ENCODE measurements at regions not wholly inside any gene's neighbourhood (a gene's known extent, or its start where the extent isn't known, plus 50 kb on each side); places are given as distances from the start of the nearest gene placed in this dataset.

- intact Hi-C loops (cut with DNase I; ENCODE audit: low total_unique reads), result no loop called here
- DNase-seq, result no peak
- 57 to 69% methylated on average over 2 of the region's 2 CpGs for WGBS, 2 donors
- H3K27ac ChIP-seq, result no peak overlapping the region
- H3K27me3 ChIP-seq, result no peaks in the 10 kb centered on the region
- no peaks in the 10 kb centered on the region for H3K4me1 ChIP-seq
- no peak for TF ChIP-seq CTCF (IDR thresholded peaks at IDR 0.05)
- no peak for TF ChIP-seq POLR2A (IDR thresholded peaks at IDR 0.05)
- H3K4me3 ChIP-seq, result no peak overlapping the region
- no peaks in the 10 kb centered on the region for H3K9me3 ChIP-seq
- no peaks in the 10 kb centered on the region for H3K36me3 ChIP-seq (ENCODE audit: low read depth, missing control alignments)
These were observed 405.3 kb downstream of the PCDH7 start for GRCh38 chr4:31125496-31125895.

DNA sequence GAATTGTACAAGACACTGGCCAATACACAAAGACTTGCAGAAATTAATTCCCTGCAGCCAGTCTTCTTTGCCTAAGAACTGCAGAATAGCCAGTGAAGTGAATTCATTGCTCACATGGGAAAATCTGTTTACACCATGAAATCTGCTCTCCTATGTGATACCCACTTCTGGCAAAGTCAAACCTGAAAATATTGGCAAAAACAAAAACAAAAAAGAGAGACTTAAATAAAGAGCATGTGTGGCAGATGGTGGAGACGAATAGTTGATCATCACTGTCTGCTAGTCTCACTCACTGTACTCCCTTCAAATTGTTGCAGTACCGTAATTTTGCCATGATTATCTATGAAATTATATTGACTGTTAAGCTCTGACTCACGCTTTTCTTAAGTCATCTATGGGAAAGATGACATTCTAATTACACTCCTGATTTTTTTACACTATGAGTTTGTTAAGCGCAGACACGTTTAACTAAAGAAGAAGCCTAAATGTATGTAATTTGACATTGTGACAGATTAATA lies 406.8 kb downstream of the PCDH7 start:
- 90 to 93% methylated on average over 5 of the region's 5 CpGs for WGBS, 2 donors
- no peaks in the 10 kb centered on the region for H3K36me3 ChIP-seq (ENCODE audit: low read depth, missing control alignments)

DNA sequence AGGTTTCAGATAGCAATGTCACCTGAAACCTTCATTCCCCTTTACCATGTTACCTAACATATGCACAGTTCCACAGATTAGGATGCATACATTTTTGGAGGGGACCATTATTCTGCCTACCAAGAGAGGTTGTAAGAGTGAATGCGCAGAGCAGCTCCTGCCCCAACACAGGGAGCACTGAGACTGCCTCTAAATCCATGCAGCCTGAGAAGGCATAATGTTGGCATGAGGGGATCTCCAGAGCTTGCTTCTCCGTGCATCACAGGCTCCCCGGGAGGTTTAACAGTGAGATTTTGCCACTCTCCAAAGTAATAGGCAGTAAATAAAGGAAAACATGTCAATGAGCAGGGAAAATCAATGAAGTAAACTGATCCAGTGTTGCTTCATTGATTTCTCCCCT lies 410.8 kb downstream of the PCDH7 start:
- H3K27ac ChIP-seq, result no peak overlapping the region
- intact Hi-C loops (cut with DNase I; ENCODE audit: low total_unique reads), result no loop called here
- H3K4me1 ChIP-seq, result no peaks in the 10 kb centered on the region
- H3K9me3 ChIP-seq, result no peaks in the 10 kb centered on the region
- TF ChIP-seq POLR2A (IDR thresholded peaks at IDR 0.05), result no peak
- TF ChIP-seq CTCF (IDR thresholded peaks at IDR 0.05), result no peak
- DNase-seq, result no peak
- 77 to 91% methylated on average over 3 of the region's 3 CpGs for WGBS, 2 donors
- H3K4me3 ChIP-seq, result no peak overlapping the region
- no peaks in the 10 kb centered on the region for H3K36me3 ChIP-seq (ENCODE audit: low read depth, missing control alignments)
- H3K27me3 ChIP-seq, result no peaks in the 10 kb centered on the region

More for the DNA sequence above, 406.8 kb downstream of the PCDH7 start:
- H3K27ac ChIP-seq, result no peak overlapping the region
- no peaks in the 10 kb centered on the region for H3K4me1 ChIP-seq
- DNase-seq, result no peak
- H3K4me3 ChIP-seq, result no peak overlapping the region
- TF ChIP-seq POLR2A (IDR thresholded peaks at IDR 0.05), result no peak
- TF ChIP-seq CTCF (IDR thresholded peaks at IDR 0.05), result no peak
- no peaks in the 10 kb centered on the region for H3K9me3 ChIP-seq
- intact Hi-C loops (cut with DNase I; ENCODE audit: low total_unique reads), result no loop called here
- H3K27me3 ChIP-seq, result no peaks in the 10 kb centered on the region

DNA sequence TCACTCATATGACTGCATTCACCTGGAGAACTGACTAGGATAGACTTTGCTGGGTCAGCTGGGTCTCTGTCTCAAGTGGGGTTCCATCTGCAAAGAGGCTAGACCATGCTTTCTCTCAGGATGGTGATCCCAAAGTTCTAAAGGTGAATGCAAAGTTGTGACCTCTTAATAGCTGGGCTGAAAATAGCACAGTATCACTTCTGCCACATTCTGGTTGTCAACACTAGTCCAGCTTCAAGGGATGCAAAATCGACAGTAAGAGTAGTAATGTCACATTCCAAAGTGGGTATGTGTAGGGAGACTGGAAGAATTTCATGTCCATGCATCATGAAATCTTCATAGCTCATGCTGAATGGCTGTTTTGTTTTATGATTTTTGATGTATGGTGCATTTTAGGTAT lies 414.6 kb downstream of the PCDH7 start:
- TF ChIP-seq CTCF (IDR thresholded peaks at IDR 0.05), result no peak
- no peak for TF ChIP-seq POLR2A (IDR thresholded peaks at IDR 0.05)
- WGBS, 2 donors, result 79 to 81% methylated on average over 1 of the region's 1 CpG
- Histone ChIP-seq H3K36me3 (ENCODE audit: low read depth, missing control alignments) (no peaks in the 10 kb centered on the region), H3K4me3 (no peak overlapping the region), H3K27me3 (no peaks in the 10 kb centered on the region), H3K27ac (no peak overlapping the region), H3K9me3 (no peaks in the 10 kb centered on the region), H3K4me1 (no peaks in the 10 kb centered on the region)
- intact Hi-C loops (cut with DNase I; ENCODE audit: low total_unique reads), result no loop called here
- DNase-seq, result no peak

GRCh38 chr4:31139767-31140166 lies 419.6 kb downstream of the PCDH7 start:
- H3K27ac ChIP-seq, result no peak overlapping the region
- H3K27me3 ChIP-seq, result no peaks in the 10 kb centered on the region
- no peaks in the 10 kb centered on the region for H3K9me3 ChIP-seq
- TF ChIP-seq POLR2A (IDR thresholded peaks at IDR 0.05), result no peak
- TF ChIP-seq CTCF (IDR thresholded peaks at IDR 0.05), result no peak
- intact Hi-C loops (cut with DNase I; ENCODE audit: low total_unique reads), result no loop called here
- no peaks in the 10 kb centered on the region for H3K4me1 ChIP-seq
- 74 to 83% methylated on average over 1 of the region's 1 CpG for WGBS, 2 donors
- H3K4me3 ChIP-seq, result no peak overlapping the region
- no peaks in the 10 kb centered on the region for H3K36me3 ChIP-seq (ENCODE audit: low read depth, missing control alignments)
- DNase-seq, result no peak
